ENCODE measurements at regions not wholly inside any gene's neighbourhood (a gene's known extent, or its start where the extent isn't known, plus 50 kb on each side); places are given as distances from the start of the nearest gene placed in this dataset.
"Not testable (repeated sequence)": the region's sequence is repeated elsewhere in the genome, so short reads cannot be mapped to it uniquely, and the experiment has no call there.

DNA sequence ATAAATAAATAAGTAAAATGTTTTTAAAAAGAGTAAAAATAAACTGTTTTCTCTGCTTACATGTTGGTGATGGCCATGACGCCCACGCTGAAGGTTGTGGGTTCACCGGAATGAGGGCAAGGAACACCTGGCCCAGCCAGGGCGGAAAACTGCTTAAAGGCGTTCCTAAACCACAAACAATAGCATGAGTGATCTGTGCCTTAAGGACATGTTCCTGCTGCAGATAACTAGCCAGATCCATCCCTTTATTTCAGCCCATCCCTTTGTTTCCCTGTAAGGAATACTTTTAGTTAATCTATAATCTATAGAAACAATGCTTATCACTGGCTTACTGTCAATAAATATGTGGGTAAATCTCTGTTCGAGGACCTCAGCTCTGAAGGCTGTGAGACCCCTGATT, 63.3 kb upstream of the CEP78 start:
- 84 to 91% methylated on average over 6 of the region's 6 CpGs for WGBS, 2 donors
- intact Hi-C loops (cut with DNase I; ENCODE audit: low total_unique reads); H3K4me3 ChIP-seq (ENCODE audit: low read depth, poor library complexity, severe bottlenecking); DNase-seq (ENCODE audit: low spot score in 2 of 2): not testable (repeated sequence)

DNA sequence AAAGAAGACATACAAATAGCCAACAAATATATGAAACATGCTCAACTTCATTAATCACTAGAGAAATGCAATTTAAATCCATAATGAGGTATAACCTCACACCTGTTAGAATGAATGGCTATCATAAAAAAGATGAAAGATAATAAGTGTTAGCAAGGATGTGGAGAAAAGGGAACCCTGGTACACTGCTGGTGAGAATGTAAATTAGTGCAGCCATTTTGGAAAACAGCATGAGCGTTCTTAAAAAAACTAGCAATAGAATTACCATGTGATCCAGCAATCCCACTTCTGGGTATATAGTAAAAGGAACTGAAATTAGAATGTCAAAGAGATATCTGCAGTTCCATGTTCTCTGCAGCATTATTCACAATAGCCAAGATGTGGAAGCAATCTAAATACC, 64.2 kb upstream of the CEP78 start:
- intact Hi-C loops (cut with DNase I; ENCODE audit: low total_unique reads) = no loop called here
- WGBS, 2 donors = 86 to 95% methylated on average over 1 of the region's 1 CpG

DNA sequence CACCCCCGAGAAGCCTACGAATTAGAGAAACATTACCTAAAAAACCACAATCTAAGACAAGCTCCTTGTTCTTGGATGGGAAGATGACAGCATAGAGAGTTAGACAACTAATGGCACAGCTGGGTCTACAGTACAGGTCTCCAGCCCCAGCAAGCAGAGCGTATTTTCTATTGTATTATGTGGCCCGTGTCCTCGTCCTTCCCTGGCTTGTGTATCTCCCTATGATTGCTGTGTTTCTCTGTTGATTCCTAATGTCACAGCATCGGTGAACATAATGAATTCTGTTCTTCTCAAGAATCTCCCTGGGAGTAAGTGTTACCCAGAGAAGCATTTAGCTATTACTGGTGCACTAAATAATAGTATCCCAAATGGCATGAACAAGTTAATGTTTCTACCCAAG, 66.8 kb upstream of the CEP78 start:
- 87 to 90% methylated on average over 6 of the region's 6 CpGs for WGBS, 2 donors
- no peak overlapping the region for H3K4me3 ChIP-seq (ENCODE audit: low read depth, poor library complexity, severe bottlenecking)
- DNase-seq (ENCODE audit: low spot score in 2 of 2) = no peak
- TF ChIP-seq, protein P1, sequence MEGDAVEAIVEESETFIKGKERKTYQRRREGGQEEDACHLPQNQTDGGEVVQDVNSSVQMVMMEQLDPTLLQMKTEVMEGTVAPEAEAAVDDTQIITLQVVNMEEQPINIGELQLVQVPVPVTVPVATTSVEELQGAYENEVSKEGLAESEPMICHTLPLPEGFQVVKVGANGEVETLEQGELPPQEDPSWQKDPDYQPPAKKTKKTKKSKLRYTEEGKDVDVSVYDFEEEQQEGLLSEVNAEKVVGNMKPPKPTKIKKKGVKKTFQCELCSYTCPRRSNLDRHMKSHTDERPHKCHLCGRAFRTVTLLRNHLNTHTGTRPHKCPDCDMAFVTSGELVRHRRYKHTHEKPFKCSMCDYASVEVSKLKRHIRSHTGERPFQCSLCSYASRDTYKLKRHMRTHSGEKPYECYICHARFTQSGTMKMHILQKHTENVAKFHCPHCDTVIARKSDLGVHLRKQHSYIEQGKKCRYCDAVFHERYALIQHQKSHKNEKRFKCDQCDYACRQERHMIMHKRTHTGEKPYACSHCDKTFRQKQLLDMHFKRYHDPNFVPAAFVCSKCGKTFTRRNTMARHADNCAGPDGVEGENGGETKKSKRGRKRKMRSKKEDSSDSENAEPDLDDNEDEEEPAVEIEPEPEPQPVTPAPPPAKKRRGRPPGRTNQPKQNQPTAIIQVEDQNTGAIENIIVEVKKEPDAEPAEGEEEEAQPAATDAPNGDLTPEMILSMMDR (IDR thresholded peaks at IDR 0.05) = no peak
- no peak for TF ChIP-seq POLR2A (IDR thresholded peaks at IDR 0.05)
- intact Hi-C loops (cut with DNase I; ENCODE audit: low total_unique reads) = no loop called here

More for the DNA sequence above, 64.2 kb upstream of the CEP78 start:
- H3K4me3 ChIP-seq (ENCODE audit: low read depth, poor library complexity, severe bottlenecking) = no peak overlapping the region
- DNase-seq (ENCODE audit: low spot score in 2 of 2) = no peak
- TF ChIP-seq, protein P1 (IDR thresholded peaks at IDR 0.05) = no peak
- no peak for TF ChIP-seq POLR2A (IDR thresholded peaks at IDR 0.05)

DNA sequence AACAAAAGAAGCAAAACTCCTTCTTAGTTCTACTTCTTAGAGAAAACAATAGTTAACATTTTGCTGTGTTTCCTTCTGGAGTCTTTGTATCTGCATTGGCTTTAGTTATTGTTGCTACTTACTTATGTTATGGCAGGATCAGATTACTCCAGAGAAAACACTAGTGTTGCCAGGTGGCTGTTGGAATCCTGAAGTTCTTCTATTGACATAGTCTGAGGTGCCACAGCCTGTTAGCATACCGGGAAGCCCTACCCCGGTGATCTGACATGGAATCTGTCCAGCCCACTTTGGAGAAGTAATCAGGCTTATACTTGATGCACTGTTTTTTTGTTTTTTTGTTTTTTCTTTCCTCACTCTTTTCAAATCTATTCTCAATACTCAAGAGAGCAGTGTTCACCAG, 68.5 kb upstream of the CEP78 start:
- TF ChIP-seq, protein P1 (IDR thresholded peaks at IDR 0.05) = no peak
- TF ChIP-seq POLR2A (IDR thresholded peaks at IDR 0.05) = no peak
- WGBS, 2 donors = 38 to 39% methylated on average over 2 of the region's 2 CpGs
- DNase-seq (ENCODE audit: low spot score in 2 of 2) = no peak
- intact Hi-C loops (cut with DNase I; ENCODE audit: low total_unique reads) = no loop called here
- H3K4me3 ChIP-seq (ENCODE audit: low read depth, poor library complexity, severe bottlenecking) = no peak overlapping the region

DNA sequence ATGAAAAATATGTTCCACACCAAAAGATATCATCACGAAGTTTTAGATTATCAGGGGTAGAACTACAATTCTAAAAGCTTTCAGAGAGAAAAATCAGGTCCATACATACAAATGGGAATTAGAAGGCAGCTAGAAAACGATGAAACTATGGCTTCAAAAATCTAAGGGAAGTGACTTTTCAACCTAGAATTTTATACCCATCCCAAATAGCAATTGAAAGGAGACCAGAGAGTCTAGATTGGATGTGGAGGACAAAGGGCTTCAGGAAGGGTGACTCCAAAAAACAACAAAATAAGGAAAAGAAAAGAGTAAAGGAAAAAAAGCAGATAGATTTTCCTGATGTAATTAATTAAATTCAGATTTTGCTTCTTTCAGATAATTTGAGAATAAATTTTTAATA, 72.0 kb upstream of the CEP78 start:
- intact Hi-C loops (cut with DNase I; ENCODE audit: low total_unique reads) = no loop called here
- H3K4me3 ChIP-seq (ENCODE audit: low read depth, poor library complexity, severe bottlenecking) = no peak overlapping the region
- TF ChIP-seq POLR2A (IDR thresholded peaks at IDR 0.05) = no peak
- TF ChIP-seq, protein P1 (IDR thresholded peaks at IDR 0.05) = no peak
- 81 to 83% methylated on average over 2 of the region's 2 CpGs for WGBS, 2 donors
- no peak for DNase-seq (ENCODE audit: low spot score in 2 of 2)

DNA sequence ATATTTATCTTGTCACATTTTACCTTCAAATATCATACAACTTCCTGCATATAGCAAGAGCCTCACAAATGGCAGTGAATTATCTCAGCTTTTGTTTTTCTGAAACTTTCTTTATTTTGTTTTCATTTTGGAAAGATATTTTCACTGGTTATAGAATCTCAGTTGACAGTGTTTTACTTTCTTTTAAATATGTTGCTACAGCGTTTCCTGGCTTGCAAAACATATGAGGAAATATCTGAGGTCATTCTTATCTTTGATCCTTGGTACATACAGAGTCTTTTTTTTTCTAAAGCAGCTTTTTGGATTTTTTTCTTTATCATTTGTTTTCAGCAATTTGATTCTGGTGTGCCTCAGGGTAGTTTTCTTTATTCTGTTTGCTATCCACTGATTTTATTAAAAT, 77.6 kb upstream of the CEP78 start:
- no peak for TF ChIP-seq POLR2A (IDR thresholded peaks at IDR 0.05)
- TF ChIP-seq, protein P1 (IDR thresholded peaks at IDR 0.05) = no peak

More for the DNA sequence above, 77.6 kb upstream of the CEP78 start:
- intact Hi-C loops (cut with DNase I; ENCODE audit: low total_unique reads) = no loop called here
- no peak overlapping the region for H3K4me3 ChIP-seq (ENCODE audit: low read depth, poor library complexity, severe bottlenecking)
- WGBS, 2 donors = 29 to 44% methylated on average over 1 of the region's 1 CpG
- DNase-seq (ENCODE audit: low spot score in 2 of 2) = no peak

Data from lower leg skin (tissue), 4 donors.